Right atrium auricular region (tissue), 2 donors: ENCODE measurements at regions not wholly inside any gene's neighbourhood (a gene's known extent, or its start where the extent isn't known, plus 50 kb on each side); places are given as distances from the start of the nearest gene placed in this dataset.
A peak's percentile ranks its signal among the peaks of the same experiment; 100 is the strongest.

Experiments
- DNase-seq: peaks from one replicate; pipeline ENCODE4 v3.0.0-alpha.2; 2019; ENCODE audit warnings: low spot score
- H3K27ac ChIP-seq, 2 donors: fragments of 200-600 bp; sonication (generic); 1 replicate in 1 of 2; 2 replicates in 1 of 2; pipeline ENCODE4 v1.5.1; 2016 to 2019
- H3K27me3 ChIP-seq, 2 donors: fragments of 200-600 bp; sonication (generic); one replicate each; pipeline versions ENCODE4 v1.5.1 to v1.6.0; 2017 to 2019
- H3K36me3 ChIP-seq: fragments of 200-600 bp; sonication (generic); one replicate; pipeline ENCODE4 v1.5.1; 2016
- H3K4me1 ChIP-seq, 2 donors: fragments of 200-600 bp; sonication (generic); one replicate each; pipeline versions ENCODE4 v1.5.1 to v1.6.0; 2017 to 2019
- H3K4me3 ChIP-seq, 2 donors: fragments of 200-600 bp; sonication (generic); 1 replicate in 1 of 2; 2 replicates in 1 of 2; pipeline ENCODE4 v1.5.1; 2017 to 2019; ENCODE audit warnings: mild to moderate bottlenecking in 1 of 2, moderate library complexity in 1 of 2
- H3K9me3 ChIP-seq, 2 donors: fragments of 200-600 bp; sonication (generic); one replicate each; pipeline ENCODE4 v1.5.1; 2019
- TF ChIP-seq, protein P1 (sequence below), 2 donors: fragments of 200-600 bp; sonication (generic); IDR thresholded peaks; one replicate each; pipeline ENCODE4 v1.5.1; 2019; ENCODE audit warnings: antibody characterized with exemption in 2 of 2

DNA sequence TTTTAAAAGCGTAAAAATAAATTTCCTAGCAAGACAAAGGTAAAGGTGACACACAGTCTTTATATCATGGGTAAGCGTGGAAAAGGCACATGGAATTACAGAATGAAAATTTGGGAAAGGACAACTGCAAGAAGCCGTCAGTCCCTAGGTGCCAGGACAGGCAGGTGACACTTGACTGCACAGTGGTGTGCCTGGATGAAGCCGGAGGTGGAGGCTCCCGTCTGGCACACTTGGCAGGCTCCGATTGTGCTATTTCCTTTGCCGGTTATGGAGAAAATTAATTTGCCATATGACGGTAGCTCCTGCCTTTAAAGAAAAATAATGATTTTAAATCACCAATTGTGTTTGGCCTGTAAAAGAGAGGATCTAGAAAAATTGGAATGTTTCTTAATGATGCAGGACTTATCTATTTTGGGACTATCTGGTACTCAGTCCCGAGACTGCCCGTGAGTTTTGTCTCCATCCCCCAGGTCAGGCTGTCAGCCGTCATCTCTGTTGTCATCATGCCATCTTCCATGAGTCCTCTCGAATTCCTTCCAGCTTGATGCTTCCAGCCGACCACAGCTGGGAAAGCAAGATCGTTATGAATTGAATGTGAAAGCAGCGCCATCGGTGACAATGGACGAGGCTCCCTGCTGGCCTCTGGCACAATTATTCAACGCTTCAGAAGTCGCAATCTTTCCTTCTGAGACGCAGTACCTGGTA, 56.2 kb upstream of the MGMT start:
- H3K36me3 ChIP-seq: no peaks in the 10 kb centered on the region
- no peaks in the 10 kb centered on the region for H3K27me3 ChIP-seq
- no peak overlapping the region for H3K27ac ChIP-seq
- peak; percentile 44 for DNase-seq
- TF ChIP-seq, protein P1, sequence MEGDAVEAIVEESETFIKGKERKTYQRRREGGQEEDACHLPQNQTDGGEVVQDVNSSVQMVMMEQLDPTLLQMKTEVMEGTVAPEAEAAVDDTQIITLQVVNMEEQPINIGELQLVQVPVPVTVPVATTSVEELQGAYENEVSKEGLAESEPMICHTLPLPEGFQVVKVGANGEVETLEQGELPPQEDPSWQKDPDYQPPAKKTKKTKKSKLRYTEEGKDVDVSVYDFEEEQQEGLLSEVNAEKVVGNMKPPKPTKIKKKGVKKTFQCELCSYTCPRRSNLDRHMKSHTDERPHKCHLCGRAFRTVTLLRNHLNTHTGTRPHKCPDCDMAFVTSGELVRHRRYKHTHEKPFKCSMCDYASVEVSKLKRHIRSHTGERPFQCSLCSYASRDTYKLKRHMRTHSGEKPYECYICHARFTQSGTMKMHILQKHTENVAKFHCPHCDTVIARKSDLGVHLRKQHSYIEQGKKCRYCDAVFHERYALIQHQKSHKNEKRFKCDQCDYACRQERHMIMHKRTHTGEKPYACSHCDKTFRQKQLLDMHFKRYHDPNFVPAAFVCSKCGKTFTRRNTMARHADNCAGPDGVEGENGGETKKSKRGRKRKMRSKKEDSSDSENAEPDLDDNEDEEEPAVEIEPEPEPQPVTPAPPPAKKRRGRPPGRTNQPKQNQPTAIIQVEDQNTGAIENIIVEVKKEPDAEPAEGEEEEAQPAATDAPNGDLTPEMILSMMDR (IDR thresholded peaks at IDR 0.05): no peak
- H3K9me3 ChIP-seq: no peaks in the 10 kb centered on the region
- no peak overlapping the region for H3K4me3 ChIP-seq
- H3K4me1 ChIP-seq: no peaks in the 10 kb centered on the region

DNA sequence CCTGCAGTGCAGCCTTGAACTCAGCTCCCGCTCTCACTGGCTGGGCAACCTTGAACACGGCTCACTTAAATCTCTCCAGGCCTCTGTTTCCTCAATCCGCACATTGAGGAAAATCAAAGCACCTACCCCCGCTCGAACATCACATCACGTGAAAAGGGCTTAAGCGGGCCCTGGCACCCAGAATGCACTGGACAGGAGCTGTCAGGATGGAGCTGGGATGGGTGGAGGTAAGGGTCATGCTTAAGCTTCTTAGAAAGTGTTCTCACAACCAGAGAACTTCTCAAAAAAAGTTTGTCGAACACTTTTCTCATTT, 55.7 kb upstream of the MGMT start:
- no peaks in the 10 kb centered on the region for H3K36me3 ChIP-seq
- TF ChIP-seq, protein P1 (IDR thresholded peaks at IDR 0.05): no peak
- H3K27me3 ChIP-seq: no peaks in the 10 kb centered on the region
- no peaks in the 10 kb centered on the region for H3K9me3 ChIP-seq
- H3K27ac ChIP-seq: no peak overlapping the region
- H3K4me3 ChIP-seq: no peak overlapping the region
- no peaks in the 10 kb centered on the region for H3K4me1 ChIP-seq
- peak; percentile 36 for DNase-seq

DNA sequence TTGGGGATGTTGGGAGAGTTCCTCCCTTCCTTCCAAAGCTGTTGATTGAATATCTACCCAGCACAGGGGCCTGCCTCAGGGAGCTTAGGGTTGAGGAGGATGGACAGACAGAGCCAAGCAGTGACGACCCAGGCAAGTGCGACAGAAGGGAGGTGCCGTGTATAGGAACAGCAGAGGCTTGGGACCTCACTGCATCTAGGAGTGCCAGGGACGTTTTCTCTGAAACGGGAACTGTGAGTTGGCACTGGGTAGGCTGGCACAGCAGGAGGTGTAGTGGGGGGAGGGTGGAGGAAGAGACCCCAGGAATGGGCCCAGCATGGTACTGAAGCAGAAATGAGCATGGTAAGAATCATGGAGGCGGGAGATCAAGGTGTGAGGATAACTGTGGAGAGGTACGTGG, 55.3 kb upstream of the MGMT start:
- no peak overlapping the region for H3K4me3 ChIP-seq
- no peak overlapping the region for H3K27ac ChIP-seq
- TF ChIP-seq, protein P1 (IDR thresholded peaks at IDR 0.05): no peak
- no peaks in the 10 kb centered on the region for H3K36me3 ChIP-seq
- peak; percentile 51 for DNase-seq
- H3K4me1 ChIP-seq: no peaks in the 10 kb centered on the region
- H3K27me3 ChIP-seq: no peaks in the 10 kb centered on the region
- no peaks in the 10 kb centered on the region for H3K9me3 ChIP-seq

DNA sequence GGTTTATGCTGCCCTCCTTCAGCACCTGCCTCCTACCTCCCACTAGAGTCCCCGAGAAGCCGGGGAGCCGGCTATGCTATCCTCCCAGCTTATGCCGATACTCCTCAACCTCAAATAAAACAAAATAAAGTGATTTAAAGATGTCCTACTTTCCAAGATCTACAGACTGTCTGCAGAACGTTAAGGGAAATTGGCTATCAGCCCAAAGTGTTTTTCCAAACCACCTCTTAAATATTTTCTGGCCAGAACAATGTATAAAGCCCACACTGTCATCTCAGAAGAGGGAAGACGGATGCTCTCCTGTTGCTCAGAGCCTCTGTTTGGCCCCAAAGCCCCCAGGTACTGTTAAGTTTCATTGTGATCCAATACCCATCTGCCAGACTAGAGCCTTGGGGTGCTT, 54.0 kb upstream of the MGMT start:
- TF ChIP-seq, protein P1 (IDR thresholded peaks at IDR 0.05): no peak
- Histone ChIP-seq H3K27me3 (no peaks in the 10 kb centered on the region), H3K9me3 (no peaks in the 10 kb centered on the region), H3K27ac (no peak overlapping the region), H3K36me3 (no peaks in the 10 kb centered on the region), H3K4me1 (no peaks in the 10 kb centered on the region), H3K4me3 (no peak overlapping the region)
- no peak for DNase-seq

DNA sequence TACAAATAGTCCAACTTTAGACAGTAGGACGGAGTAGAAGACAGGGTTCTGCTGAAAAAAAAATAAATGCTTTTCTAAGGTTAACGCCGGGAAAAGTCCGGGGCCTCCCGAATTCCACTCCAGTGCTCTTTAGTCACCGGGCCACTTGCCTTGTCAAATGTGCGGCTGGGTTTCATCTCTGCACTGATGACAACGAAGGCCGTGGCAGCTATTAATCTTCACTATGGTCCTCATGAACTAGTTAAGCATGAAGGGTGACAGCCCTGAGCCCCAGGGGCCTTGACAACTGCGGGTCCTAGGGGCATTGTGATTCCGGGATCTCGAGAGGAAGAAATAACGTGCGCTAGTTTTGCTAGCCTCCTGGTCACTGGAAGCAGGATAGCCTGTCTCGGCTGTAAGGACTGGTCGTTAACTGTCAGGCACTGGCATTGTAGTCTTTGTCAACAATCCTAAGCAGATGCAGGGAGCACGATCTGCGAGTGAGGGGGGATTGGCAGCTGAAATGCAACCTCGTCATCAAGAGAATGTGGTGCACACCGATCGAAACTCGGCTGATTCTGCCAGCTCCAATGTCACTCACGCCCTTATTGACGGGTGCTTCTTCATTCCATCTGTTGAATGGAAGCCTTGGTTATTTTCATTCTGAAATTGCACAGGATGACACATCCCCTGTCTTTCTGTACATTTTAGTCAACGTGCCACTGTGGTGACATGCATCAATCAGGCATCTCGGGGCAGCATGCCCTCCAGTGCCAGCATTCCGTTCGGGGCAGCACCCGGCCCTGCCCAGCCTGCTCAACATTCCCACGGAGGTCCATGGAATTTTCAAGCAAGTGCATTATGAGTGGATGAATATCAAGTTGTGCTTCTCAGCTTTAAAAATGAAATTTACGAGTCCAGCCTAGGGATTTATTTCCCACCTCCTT, 51.6 kb upstream of the MGMT start:
- TF ChIP-seq, protein P1 (IDR thresholded peaks at IDR 0.05): no peak
- no peaks in the 10 kb centered on the region for H3K4me1 ChIP-seq
- no peaks in the 10 kb centered on the region for H3K9me3 ChIP-seq
- H3K4me3 ChIP-seq: no peak overlapping the region
- no peaks in the 10 kb centered on the region for H3K36me3 ChIP-seq
- DNase-seq: peak; percentile 53
- H3K27ac ChIP-seq: no peak overlapping the region
- H3K27me3 ChIP-seq: no peaks in the 10 kb centered on the region
